A673 (cell line): ENCODE measurements at regions not wholly inside any gene's neighbourhood (a gene's known extent, or its start where the extent isn't known, plus 50 kb on each side); places are given as distances from the start of the nearest gene placed in this dataset.
A peak's percentile ranks its signal among the peaks of the same experiment; 100 is the strongest.

Source experiments
- CTCF ChIP-seq: fragments of 300-800, 200-600 bp; sonication (generic); conservative IDR thresholded peaks from 2 replicates; pipeline ENCODE4 v1.5.1; 2017; ENCODE audit warnings: low read depth, mild to moderate bottlenecking, antibody characterized with exemption, low read length, moderate library complexity, mixed read lengths
- EZH2 ChIP-seq: fragments of 200-600 bp; sonication (generic); IDR thresholded peaks from 2 replicates; pipeline ENCODE4 v1.6.1; 2017; ENCODE audit warnings: borderline replicate concordance, low read depth, mild to moderate bottlenecking, mixed read lengths, antibody characterized with exemption, low read length; ENCODE audit not compliant: poor library complexity, severe bottlenecking

GRCh38 chr15:66905954-66906353 is 159.4 kb upstream of the SMAD3 start:
- TF ChIP-seq CTCF = peak; percentile 41
- no peak for TF ChIP-seq EZH2
